AG08396 (cell line): ENCODE measurements at regions not wholly inside any gene's neighbourhood (a gene's known extent, or its start where the extent isn't known, plus 50 kb on each side); places are given as distances from the start of the nearest gene placed in this dataset.

ENCODE experiments used
- DNase-seq: peaks from one replicate; pipeline ENCODE4 v3.0.0; 2012; ENCODE audit warnings: low spot score, mixed read lengths

DNA sequence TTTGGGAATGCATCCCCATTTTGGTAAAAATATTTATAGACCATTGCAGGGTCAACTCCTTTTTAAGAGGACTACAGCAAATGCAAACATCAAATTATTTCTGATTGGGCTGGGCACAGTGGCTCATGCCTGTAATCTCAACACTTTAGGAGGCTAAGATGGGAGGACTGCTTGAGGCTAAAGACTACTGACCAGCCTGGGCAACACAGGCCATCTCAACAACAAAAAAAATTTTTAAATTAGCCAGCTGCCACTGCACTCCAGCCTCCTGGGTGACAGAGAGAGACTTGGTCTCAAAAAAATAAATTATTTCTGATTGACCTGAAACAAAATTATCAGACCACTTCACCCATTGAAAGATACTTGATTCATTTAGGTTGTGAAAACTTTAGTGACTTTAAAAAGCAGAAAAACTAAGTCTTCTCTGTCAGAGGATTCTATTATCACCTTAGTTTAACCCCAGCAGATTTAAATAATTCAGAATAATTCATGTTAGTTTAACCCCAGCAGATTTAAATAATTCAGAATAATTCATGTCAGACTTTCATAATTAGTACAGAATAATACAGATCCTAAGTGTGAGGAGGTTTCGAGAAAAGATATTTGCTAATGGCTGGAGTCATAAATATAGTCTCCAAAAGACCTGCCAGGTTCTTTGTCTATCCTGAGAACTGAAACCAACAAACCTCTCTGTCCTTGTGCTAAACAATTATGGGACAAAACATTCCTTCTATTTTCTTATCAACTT lies 183.6 kb upstream of the STT3B start:
- DNase-seq = no peak

DNA sequence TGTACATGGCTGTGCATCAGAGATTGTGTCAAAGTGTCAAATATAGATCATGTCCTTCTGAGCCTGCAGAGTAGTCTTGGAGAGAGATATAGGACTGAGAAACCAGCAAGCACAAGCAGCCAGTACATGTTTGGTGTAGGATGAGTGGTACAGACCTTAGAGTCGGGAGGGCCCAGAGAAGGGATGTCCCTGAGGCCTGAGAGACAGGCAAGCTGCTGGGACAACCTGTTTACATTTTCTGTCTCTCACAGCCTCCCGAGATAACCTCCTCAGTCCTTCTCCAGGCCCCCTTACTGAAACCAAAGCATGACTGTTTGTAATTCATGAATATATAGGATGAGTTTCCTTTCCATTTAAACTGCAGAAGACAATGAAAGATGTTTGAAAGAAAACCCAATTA lies 182.4 kb upstream of the STT3B start:
- DNase-seq = no peak

- no peak for DNase-seq
These were observed 180.4 kb upstream of the STT3B start for GRCh38 chr3:31352331-31352730.

GRCh38 chr3:31353166-31353565 lies 179.6 kb upstream of the STT3B start:
- DNase-seq = no peak

GRCh38 chr3:31354373-31354772 lies 178.4 kb upstream of the STT3B start:
- DNase-seq = no peak

GRCh38 chr3:31355807-31356206 lies 176.9 kb upstream of the STT3B start:
- DNase-seq = no peak

- DNase-seq = no peak
These were observed 175.8 kb upstream of the STT3B start for GRCh38 chr3:31356941-31357340.

GRCh38 chr3:31357451-31357850 lies 175.3 kb upstream of the STT3B start:
- DNase-seq = no peak

DNA sequence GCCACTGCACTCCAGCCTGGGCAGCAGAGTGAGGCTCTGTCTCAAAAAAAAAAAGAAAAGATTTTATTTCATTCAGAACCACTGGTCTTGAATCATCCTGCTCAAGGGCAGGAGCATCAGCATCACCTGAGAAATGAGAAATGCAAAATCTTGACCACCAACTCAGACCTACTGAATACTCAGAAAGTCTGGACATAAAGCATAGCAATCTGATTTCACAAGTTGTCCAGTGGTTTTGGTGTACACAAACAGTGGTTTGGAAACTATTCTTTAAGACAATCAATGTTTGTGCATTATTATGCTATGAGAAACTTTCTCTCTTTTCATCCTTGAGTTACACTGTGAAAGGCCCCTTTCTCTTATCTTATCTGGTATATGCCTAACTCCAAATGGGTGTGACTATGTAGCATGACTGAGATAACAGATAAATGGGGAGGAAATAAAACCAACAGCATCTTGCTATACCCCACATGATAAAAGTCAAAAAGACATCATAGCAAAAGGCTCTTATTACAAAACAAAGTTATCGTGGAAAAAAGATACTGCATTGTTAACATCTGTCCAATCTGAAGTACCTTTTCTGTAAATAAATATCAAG lies 174.2 kb upstream of the STT3B start:
- no peak for DNase-seq

DNA sequence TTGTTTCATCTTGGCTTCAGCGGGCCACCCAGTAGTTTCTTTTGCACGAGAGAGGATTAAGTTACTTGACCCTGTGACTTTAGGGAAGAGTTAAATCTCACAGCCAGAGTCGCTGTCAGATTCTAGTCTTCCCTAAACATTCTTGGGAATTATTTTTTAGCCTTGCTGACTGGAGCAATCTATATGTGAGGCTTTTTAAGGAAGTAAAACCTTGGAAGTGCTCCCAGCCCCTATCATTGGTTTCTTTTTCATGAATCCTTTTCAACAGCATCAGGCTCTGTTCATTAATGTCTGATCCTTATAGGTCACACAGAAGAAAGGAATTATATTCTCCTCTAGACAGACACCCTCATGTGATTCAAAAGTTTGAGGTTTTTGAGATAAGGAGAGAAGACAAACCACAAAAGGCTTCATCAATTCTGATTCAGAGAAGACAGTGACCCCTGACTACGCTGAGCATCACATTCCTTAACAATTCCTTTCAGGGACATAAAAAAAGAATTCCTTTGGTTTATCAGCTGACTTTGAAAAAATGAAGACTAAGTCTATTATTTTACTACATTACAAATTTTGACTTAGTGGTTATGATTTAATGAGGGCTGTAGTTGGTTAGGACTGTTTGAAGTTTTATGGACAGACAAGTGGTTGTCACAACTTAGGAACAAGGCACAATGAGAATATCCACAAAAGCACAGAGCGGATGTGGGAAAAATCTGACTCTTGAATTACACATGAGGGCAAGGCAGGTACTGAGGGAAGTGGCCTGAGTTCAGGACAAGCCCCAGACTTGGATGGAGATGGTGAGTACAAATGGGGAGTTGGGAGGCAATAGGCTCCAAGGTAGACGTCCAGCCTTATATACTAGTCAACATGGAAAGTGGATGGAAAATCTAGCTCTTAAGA lies 171.1 kb upstream of the STT3B start:
- no peak for DNase-seq

DNA sequence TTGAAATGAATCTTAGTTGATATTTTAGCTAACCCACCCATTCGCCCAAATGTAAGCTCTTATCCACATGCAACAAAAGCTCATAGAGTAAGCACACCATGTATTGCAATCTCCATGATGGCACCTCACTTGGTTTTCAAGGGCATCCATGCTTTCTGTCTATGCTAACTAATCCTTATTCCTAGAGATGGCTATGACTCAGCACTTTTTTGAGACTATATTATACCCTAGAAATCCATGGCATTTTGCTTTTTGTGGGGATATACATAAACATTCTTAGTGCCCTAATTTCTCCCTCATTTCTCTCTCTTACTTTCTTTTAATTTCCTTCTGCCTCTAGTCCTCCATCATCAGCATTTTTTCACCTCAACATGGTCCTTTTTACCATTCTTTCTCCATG lies 168.5 kb upstream of the STT3B start:
- DNase-seq = no peak

GRCh38 chr3:31364711-31365110 lies 168.0 kb upstream of the STT3B start:
- DNase-seq = no peak

- no peak for DNase-seq
These were observed 165.2 kb upstream of the STT3B start for GRCh38 chr3:31367518-31367917.

DNA sequence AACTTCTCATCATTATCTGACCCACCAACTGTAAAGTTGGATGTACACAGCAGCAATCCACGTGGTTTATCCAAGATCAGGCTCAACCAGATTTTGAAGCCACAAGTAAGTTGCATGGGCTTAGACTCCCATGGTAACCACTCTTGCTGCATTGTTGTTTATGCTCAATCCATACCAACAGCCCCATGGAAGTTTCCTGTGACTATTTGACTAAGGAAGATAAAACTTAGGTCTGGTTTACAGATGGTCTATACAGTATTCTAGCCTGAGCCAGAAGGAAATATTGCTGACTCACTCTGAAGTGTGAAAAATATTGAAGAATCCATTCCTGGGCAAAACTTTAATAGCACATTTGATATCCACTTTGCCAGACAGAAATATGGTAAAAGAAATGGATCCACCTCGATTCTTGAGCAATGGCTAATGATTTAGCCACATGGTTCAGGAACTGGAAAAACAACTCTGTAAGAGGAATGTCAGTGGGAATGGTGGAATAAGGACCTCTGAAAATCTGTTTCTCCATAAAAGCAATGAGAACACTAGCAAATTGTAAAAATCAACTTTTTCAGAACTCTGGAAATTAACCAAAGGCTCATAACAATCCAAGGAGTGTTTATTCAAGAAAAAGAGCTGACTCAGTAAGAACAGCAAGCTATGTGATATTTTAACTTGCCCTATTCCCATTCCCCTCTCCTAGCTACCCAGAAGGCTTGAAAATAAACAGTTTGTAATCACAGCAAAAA lies 162.9 kb upstream of the STT3B start:
- DNase-seq = no peak

DNA sequence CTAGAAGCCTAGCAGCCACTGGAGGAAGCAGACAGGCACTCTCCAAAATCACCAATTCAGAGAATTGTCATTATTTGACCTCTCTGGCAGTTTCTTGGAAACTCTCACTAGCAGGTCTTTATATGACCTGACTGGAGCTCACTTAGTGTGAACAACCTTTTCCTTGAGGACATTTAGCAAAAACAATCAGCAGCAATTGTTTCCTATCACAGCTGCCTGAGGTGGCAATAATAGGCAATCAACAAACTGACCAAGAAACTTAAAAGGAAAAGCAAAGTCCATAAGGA lies 162.4 kb upstream of the STT3B start:
- DNase-seq = no peak

DNA sequence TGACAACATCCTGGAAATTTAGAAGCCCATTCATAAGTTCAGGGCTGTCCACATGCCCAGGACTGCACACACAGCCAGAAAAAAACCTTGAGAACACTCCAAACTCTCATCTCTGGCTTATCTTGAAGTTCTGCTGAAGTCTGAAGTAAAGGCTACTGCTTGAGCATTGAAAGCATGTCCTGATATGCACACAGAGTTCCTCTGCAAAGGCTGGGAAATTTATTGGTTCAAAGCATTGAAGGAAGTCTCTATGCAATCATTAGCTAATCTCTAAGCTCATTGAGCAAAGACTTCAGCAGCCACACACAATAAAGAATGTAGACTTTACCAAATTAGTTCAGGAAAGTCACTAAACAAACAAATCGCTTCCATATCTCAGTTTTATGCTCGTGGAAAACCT lies 162.0 kb upstream of the STT3B start:
- DNase-seq = no peak

DNA sequence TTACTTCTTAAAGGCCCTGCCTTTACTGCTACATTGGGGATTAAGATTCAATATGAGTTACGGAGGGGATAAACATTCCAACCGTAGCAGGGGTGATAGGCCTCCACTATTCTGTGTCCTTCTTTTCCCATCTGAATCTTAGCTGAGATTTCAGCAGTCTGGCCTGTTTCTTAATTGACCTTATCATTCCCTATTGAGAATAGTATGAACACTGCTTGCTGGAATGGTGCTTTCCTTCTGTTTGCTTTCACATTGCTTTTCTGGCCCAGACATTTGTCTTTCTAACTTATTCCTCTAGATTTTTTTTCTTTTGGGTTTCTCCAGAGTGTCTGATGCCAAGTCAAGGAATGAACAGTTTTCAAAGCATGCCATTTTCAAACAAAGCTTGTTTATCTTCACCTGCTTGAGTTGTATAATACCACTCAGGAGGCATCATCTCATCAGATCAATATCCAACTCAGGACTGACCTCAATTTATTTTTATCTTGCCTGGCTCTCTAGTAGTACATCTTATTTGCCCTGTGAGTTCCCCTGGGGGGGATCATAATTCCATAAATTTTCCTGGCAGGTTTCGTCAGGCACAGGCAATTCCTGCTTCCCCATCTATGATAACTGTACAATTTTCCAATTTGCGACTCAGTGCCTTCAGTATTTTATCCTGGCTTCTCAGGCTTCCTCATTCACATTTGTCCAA lies 161.1 kb upstream of the STT3B start:
- DNase-seq = no peak

GRCh38 chr3:31373681-31374080 lies 159.0 kb upstream of the STT3B start:
- no peak for DNase-seq

DNA sequence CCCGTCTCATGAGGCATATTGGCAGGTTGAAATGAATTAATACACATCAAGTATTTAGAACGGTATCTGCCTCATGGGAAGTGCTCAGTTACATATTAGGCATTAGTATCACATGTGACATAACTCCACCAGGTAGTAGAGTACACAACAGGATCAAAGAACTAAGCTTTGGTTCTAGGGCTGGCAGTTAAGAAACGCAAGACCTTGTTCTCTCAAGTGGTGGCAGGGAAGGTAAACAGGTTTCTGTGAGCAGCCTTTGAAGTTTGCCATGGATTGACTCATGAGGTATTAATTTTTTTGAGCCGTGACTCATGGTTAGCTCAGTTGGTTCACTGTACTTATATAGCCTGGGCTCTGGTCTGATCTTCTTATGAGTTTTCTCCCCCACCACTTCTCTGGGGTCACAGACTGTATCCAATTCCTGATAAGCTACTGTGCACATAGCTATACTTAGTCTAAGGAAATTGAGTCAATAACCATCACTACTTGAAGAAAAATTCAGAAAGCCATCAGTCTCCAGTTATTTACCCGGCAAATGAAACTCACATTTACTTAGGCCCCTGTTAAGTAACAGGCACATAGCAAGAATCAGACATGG lies 155.6 kb upstream of the STT3B start:
- DNase-seq = peak; percentile 48

DNA sequence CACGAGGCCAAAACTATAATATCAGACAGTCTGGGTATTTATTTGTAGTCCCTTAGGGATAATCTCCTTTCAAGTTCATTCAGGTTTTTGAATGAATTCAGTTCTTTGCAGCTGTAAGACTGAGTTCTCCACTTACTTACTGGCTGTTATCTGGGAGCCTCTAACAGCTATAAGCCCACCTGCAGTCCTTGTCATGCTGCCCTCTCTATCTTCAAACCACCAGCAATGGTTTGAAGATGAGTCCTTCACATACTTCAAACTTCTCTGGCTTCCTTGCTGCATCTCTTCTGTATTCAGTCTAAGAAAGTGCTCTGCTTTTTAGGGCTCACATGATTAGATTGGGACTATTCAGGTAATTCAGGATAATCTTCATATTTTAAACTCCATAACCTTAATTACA lies 154.5 kb upstream of the STT3B start:
- no peak for DNase-seq

- no peak for DNase-seq
These were observed 153.1 kb upstream of the STT3B start for GRCh38 chr3:31379598-31379997.

- DNase-seq = no peak
These were observed 149.9 kb upstream of the STT3B start for GRCh38 chr3:31382856-31383255.
